Hematopoietic multipotent progenitor cell treated with erythropoietin and hydrocortisone succinate and interleukin-3 and kit ligand, for 15 days (in vitro differentiated cells): ENCODE measurements at regions not wholly inside any gene's neighbourhood (a gene's known extent, or its start where the extent isn't known, plus 50 kb on each side); places are given as distances from the start of the nearest gene placed in this dataset.

Source experiments
- DNase-seq: peaks from one replicate; pipeline ENCODE4 v3.0.0-alpha.2; 2015; ENCODE audit warnings: low spot score

DNA sequence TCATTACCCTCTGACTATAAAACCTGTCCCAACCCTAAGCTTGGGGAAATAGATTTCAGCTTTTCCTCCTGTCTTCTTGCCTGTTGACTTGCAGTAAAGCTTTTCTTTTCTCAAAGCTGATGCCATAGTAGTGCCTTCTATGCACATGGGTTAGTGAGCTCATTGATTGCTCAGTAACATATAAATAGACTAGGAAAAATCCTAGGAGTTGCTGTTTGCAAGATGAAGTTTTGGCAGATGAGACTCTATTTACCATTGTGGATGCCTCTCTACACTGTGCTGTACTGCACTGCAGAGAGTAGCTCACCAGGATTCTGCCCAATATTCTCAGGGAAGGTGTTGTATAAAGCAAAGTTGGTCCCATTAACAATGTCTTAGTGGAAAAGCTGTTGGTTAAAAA lies 262.7 kb upstream of the CD180 start:
- DNase-seq: no peak

DNA sequence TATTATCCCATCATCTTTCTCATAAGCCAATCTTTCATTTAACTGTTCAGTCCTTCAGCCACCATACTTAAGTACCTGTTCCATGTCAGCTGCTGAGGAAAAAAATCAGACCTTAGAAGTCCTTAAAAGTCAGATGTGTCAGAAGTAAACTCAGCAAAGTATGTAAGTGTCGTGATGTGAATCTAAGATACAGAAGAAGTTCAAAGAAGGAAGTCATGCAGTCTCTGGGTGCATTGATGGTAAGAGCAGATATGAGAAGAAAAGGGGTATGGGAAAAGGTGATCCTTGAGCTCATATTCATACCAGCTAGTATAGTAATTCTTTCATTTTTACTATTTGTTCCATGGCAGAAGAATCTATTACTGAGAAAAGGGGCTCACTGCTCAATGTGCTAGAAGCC lies 259.4 kb upstream of the CD180 start:
- no peak for DNase-seq

DNA sequence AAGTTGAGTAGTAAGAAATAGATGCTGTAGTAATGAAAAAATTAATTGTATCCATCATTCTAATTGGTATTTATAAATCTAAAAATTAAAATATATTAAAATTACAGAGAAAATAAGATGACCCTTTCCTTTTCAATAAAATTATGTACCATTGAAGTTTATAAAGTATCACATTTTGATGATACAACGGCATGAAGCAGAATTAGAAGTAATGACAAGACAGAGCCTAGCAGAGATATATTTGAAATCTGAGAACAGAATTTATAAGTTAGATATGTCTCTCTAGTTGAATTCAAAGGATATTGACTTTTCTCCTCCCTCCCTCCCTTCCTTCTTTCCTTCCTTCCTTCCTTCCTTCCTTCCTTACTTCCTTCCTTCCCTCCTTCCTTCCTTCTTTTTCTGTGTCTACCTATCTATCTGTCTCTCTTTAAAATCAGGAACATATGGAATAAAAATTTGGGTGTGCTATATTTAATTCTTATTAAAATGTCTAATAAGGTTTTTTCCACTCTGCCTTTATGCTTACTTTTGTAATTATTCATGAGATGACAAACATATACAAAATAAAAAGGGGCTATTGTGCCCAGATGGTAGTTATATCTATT lies 258.5 kb upstream of the CD180 start:
- DNase-seq: no peak

DNA sequence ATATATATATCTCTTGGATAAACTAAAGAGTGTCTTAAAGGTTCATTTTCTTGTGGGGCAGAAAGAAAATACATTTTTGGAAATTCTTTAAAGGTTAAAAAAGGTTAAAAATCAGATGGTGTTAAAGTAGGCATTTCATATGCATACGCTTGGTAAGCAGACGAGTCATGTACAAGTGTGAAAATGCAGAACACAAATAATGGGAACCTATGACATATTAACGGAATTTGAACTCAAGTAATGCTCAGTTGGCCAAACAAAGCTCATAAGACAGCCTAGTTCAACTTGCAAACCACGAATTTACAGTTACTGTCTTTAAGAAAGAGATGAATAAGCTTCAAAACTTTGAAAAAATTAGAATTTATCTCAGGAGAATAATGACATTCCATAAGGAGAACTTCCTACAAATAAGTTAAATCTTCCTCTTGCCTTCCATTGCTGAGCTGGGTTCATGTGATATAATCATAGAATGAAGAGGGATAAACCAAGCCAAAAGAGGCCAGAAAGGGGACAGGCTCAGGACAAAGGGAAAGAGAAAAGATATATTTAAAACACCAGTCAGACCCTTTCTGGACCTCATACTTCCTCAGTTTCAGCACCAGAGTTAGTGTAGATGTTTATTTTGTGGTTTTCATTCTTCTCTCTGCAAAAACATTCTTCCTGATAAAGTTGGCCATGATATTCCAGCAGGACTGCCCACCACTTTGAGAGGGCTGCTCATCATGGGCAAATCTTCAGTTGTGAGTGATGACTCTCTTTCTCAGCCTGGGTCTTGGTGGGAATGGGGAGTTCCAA lies 256.7 kb upstream of the CD180 start:
- DNase-seq: no peak

DNA sequence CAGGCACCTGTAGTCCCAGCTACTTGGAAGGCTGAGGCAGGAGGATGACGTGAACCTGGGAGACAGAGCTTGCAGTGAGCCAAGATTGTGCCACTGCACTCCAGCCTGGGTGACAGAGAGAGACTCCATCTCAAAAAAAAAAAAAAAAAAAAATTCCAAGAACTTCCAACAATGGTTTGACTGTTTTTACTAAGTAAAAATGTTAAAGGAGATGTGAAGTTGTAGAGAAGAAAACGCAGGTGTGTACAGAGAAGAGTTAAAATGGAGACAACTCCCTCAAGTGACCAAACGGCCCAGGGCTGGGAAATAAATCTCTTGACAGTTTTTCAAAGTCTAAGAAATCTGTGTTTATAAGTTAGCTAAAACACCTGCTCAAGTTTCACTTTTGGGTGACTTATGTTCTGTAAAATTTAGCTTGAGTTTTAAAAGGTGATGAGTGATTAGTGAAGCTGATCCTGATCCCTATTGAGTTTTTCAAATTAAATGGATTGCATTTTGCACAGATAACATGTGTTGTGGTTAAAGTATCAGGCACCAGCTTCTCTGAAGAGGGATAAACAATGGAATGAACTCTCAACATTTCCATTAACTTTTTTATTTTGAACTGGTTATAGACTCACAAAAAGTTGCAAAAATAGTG lies 255.2 kb upstream of the CD180 start:
- DNase-seq: no peak

DNA sequence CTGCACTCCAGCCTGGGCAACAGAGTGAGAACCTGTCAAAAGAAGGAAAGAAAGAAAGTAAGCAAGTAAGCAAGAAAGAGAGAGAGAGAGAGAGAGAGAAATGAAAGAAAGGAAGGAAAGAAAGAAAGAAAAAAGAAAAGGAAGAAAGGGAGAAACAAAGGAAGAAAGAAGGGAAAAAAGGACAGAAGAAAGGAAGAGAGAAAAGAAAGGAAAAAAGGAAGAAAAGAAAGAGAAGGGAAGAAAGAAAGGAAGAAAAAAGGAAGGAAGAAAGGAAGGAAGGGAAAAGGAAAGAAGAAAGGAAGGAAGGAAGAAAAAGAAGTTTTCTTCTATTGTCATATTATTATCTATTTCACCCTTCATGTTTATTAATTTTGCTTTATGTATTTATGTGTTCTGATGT lies 251.1 kb upstream of the CD180 start:
- DNase-seq: no peak

DNA sequence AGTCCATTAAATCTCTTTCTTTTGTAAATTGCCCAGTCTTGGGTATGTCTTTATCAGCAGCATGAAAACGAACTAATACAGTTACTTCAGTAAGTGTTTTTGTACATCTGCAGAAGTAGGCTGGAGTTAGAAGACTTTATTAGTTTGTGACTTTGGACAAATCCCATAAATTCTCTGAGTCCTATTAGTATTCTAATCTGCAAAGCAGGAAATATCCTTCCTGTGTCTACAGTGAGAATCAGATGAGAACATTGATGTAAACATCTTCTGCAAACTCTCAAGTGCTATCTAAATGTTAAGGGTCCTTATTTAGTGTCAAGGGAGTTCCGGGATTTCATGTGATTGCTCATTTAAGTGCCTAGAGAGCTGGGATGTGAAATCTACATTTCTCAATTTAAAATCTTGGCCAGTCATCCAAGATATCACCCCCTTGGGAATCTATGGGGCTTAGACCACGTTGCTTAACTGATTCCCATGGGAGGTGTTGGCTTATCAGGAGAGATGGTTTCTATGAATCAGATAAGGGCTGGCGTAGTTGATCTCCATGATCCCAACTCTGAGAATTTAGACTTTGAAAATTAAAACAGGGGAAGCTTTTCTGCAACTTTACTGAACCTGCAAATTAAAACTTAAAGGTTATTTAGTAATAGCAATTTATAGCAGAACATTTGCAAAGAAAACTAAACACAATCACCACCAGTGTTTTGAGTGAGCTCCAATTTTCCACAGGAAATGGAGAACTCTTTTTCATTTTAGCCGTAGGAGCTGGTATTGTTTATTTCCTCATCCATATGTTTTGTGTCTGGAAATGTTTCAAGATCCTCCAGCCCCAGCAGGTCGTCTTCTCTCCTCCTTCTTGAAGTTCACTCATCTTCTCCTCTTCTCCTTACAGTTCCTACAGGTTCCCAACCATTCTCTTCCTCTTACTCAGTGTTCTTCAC lies 241.6 kb upstream of the CD180 start:
- DNase-seq: no peak

DNA sequence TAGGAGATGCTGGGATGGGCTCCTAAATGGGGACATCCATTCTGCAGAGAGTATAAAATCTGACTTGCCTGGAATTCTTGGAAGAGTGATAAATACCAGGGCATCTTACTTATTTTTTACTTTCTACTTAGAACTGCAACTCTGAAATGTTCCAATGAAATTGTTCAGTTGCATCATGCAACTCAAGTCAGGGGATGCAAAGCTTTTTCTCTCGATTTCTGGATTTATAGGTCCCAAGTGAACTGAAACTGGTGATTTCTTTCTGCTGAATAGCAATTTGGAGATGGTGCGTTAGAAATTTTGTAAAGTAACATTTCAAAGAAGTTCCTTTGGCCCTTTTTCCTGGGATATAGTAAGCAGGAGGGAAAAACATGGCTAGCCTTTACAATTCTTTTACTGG lies 238.4 kb upstream of the CD180 start:
- no peak for DNase-seq

DNA sequence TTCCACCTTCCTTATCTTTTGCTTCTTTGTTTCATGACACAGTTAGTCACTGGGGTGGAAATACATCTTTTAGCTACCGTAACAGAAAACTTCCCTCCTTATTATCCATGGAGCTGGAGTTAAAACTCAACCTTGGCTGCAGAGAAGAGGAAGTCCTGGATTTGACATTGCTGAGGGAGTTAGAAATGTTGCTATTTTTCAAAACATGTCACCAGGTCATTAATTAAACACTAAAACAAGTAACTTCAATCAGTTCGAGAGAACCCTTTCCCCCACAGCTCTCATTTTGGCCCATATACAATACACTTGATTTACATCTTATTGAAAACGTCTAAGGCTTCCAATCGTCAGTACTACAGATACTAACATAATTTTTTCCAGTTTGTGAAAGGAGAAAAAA lies 237.9 kb upstream of the CD180 start:
- no peak for DNase-seq

DNA sequence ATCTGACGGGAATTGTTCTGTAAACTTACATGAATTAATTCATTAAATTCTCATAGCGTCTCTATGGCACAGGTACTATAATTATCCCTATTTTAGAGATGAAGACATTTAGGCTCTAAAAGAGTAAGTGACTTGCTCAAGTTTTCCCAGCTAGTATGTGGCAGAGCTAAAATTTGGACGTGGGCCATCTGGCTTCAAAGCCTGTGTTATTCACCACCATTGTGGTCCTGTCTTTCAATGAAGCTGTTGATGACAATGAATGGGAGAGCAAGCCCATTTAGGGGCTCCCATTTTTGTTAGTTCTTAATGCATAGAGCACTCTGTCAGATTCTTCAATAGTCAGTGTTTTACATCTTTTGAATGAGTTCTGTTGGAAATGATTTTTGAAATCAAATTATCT lies 236.0 kb upstream of the CD180 start:
- DNase-seq: no peak

DNA sequence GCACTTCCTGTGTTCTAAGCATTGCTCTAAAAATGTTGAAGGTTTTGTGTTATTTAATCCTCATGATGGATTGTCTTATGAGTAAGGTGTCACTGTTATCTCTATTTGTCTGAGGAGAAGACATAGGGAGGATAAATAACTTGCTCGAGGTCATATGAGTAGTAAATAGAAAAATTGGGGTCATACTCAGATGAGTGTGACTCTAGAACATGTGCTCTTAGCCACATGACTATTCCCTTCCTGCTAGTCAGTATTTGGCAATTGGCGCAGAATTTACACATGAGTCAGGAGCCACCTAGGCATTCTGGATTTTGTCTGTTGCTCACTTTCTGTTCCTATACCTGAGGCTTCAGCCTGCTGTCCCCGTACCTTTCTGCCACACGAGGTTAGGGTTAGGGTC lies 234.6 kb upstream of the CD180 start:
- no peak for DNase-seq

DNA sequence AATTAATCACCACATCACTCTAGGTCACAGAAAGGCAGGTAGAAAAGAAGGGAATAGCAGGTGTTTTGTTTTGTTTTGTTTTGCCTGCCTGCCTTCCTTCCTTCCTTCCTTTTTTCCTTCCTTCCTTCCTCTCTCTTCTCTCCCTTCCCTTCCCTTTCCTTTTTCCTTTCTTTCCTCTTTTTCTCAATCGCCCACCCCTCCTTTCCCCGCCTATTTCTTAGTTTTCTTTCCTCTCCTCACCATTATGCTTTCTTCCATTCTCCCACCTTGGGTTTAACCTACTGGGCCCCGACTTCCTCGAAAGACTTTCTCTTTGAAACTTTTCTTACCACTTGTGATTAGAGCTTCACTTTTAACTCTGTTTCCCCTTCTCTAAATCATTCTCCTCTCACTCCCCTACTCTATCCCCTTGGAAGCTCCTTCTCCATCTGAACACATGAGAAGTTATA lies 231.3 kb upstream of the CD180 start:
- no peak for DNase-seq

DNA sequence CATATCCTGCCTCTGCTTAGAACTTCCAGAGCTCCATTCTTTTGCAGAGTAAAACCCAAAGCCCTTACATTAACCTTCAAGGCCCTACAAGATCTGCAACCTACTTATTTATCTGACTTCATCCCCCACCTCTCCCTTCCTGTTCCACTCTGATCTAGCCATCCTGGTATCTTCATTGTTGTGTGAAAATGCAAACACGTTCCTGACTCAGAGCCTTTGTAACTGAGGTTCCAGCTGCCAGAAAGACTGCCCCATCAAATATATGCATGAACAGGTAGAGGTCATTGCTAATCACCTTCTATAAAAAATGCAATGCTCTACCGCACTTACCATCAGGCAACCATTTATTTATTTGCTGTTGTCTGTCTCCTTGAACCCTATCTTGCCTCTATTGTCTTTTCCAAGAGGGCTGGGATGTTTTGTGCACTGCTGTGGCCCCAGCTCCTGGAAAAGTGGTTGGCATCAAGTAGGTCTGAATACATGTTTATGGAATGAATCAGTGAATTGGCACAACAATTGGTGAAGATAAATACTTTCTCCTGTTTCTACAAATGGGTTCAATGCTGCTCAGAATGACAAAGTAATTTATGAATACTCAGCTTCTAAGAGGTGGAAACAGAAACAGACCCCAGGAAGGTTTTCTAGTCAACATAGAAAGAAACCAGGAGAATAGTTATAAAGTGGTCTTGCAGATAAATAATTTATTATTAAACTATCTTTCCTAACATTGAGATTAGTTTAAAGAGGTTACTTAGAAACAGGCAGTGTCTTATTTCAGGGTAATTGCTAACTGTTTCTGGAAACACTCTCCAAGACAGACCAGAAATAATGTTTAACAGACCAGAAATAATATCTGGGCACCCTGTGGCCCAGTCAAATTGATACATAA lies 230.6 kb upstream of the CD180 start:
- no peak for DNase-seq

DNA sequence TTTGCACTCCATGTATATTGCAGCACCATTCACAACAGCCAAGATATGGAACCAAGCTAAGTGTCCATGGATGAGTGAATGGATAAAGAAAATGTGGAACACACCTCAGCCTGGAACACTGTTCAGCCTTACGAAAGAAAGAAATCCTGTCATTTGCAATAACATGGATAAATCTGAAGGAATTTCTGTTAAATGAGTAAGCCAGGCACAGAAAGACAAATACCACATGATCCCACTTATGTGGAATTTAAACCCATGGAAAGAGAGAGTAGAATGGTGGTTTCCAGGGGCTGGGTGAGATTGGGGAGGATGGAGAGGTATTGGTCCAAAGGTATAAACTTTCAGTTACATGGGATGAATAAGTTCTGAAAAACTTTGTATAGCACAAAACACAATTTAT lies 228.9 kb upstream of the CD180 start:
- DNase-seq: no peak

DNA sequence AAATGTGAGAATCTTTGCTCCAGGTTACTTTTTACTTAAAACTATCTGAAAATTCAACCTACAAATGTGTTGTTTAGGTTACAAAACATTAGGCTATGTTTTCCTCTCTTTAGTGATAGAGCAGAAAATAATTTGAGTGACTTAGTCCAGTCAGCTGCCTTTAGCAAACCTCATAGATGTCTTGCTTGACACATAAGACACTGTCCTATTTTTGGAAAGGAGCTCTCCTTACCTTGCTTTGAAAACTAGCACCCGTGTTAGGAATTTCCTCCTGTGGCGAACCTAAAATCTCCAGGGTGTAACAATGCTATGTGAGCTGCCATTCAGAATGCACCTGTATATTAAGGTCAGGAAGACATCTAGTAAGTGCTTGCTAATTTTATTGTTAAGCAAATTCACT lies 221.2 kb upstream of the CD180 start:
- no peak for DNase-seq

DNA sequence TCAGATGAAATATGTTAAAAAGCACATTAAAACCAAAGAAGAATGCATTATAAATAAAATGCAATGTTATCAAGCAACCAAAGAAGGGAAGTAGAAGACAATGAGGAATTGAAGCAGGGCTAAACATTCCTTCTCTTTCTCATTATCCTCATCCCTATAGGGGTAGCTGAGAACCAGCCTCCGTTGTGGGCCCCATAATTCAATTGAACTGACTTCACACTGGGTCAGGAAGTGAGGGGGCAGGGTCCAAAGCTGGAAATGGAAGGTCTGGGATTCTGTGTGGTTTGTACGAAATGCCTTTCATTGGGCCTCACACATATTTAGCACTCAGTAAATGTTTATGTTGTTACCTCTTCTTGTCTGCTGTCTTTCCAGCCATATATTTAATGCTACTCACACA lies 220.4 kb upstream of the CD180 start:
- no peak for DNase-seq

DNA sequence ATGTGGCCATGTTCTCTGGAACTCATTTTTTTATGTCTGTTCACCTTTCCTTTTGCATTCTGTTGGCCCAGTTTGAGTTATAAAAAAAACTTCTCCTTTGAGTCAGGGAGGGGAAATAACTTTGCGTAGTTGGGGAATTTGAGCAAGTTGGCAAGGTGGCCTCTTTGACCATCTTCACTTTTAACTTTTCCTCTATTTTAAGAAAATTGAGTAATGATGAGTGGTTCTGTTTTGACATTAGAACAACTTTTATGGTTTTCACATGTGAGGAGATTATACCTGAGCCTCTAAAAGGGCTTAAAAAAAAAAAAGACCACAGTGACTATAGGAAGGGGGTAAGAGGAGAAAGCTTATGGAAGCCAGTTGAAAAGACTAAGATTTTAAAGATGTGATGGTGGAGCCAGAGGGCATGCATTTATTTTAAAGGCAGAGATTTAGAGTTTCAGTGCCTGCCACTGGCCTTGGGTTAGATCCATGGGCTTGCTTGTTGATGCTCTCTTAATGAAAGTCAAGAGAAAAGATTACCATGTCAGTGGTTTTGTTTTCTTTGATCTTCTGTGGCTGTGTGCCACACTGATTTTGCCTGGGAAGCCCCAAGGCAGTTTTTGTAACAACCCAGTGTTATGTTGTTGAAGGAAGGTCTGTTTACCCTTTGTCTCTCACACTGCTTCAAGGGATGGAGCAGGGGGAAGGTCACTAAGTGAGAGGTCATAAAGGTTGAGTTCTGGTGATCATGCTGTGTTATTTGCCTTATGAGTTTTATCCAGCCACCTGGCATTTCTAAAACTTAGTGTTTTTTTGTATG lies 219.7 kb upstream of the CD180 start:
- no peak for DNase-seq

DNA sequence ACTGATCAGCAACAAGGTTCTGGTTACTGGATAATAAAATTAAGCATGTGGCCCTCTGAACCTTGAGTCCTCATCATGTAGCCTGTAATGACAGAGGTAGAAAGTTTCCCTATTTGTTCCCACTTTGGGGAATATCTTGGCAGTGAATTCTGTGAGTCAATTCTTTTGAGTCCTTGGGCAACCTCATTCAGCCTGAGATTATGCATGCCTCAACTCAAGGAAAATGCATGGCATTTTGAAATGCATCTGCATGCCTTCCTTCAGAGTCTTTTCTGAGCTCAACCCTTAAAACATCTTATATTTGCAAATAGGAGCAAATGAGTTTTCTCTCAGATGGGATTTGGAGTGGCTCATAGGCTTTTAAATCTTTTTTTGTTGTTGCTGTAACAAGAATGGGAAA lies 218.1 kb upstream of the CD180 start:
- no peak for DNase-seq

DNA sequence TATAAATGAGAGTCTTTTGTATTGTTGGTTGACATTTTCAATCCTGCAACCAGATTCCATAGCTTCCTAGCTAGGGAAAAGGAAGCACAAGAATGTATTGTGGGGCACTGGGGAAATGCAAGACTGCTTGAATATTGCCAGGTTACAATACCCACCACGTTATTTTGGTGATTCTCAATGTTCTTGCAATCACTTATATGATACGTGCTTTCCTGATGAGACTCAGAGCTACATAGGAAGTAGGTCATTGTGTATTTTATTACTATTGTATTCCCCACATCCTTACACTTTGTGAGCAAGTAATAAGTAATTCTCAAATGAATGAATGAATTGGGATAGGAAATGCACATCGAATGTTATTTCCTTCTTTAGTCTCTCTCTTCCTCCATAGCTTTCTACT lies 217.1 kb upstream of the CD180 start:
- DNase-seq: no peak

DNA sequence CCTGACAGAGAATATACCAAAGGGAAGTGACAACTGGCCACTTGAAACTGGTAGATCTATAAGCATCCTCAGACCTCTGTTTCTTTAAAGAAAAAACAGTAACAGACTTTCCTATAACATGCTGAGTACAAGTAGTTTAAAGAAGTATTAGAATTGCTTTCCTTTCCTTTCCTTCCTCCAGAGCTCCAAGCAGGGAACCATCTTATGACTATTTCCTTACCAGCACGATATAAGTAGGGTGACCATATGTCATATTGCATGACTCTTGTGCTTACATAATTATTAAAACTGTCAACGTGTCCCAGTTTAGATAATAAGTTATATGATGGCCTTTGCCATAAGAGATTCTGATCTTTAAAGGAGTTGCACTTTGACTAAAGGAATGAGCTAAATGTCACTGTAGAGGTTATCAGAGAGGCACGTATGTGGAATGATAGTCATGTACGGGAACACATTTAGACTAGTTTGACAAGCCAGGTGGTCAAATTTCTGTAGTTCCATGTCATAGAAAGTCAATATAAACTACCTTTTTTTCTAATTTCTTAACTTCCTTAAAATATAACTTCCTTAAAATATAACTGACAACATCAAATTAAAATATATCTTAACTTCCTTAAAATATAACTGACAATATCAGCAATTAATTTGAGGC lies 212.7 kb upstream of the CD180 start:
- DNase-seq: no peak
